H1 (cell line): ENCODE measurements at regions not wholly inside any gene's neighbourhood (a gene's known extent, or its start where the extent isn't known, plus 50 kb on each side); places are given as distances from the start of the nearest gene placed in this dataset.

Source experiments
- CTCF ChIP-seq, 3 experiments: IDR thresholded peaks; 1 replicate in 2 of 3; 2 replicates in 1 of 3; pipeline versions ENCODE4 v1.5.1 to v1.6.1; 2011; ENCODE audit warnings: low read length in 3 of 3, mild to moderate bottlenecking in 3 of 3, inconsistent platforms in 2 of 3, low read depth in 1 of 3, moderate library complexity in 1 of 3; ENCODE audit not compliant: insufficient read depth in 1 of 3; ENCODE audit errors: control extremely low read depth in 1 of 3
- GABPA ChIP-seq: IDR thresholded peaks from 2 replicates; pipeline ENCODE4 v1.6.1; 2011; ENCODE audit warnings: mild to moderate bottlenecking, low read length, moderate library complexity, borderline replicate concordance; ENCODE audit not compliant: insufficient read depth
- SIRT6 ChIP-seq: IDR thresholded peaks from one replicate; pipeline ENCODE4 v1.7.1; 2012; ENCODE audit warnings: low read length, inconsistent platforms

- no peak for TF ChIP-seq SIRT6
- TF ChIP-seq CTCF (IDR thresholded peaks at IDR 0.05; ENCODE audit: control extremely low read depth in 1 of 3, insufficient read depth in 1 of 3, low read depth in 1 of 3, low read length in 3 of 3) = no peak
- TF ChIP-seq GABPA = no peak
These were observed 772.2 kb upstream of the ZEB2 start for GRCh38 chr2:145292166-145292565.
